ENCODE measurements at regions not wholly inside any gene's neighbourhood (a gene's known extent, or its start where the extent isn't known, plus 50 kb on each side); places are given as distances from the start of the nearest gene placed in this dataset.

GRCh38 chr6:170136541-170137175, 154.2 kb downstream of the DLL1 start:
- no peak for DNase-seq (ENCODE audit: extremely low read depth in 1 of 2, low read depth in 1 of 2)

DNA sequence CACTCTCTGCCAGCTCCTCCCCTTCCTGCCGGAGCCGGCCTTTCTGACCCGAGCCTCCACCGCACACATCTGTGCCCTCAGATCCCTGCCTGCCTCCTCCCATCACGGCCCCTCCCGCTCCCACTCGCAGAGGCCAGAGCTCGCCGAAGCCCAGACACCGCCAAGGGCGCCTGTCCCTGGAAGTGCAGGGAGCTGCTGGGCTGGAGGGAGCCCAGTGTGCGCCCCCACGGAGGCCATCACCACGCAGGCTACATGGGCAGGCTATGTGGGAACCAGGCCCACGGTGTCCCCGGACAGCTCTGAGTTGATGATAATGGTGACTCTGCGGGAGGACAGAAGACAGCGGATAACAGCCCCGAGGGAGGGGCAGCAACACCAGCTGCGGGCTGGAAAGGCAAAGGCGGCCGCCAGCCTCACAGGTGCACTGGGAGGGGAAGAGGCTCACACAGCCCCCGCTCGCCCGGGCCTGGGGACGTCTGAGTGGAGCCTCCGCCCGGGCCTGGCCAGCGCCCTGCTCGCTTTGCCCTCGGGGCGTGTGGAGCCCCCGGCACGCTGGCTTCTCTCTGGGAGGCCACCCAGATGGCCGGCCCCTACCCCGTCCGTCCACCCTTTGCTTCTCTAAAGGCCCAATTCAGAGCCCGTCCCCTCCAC, 154.9 kb downstream of the DLL1 start:
- DNase-seq (ENCODE audit: extremely low read depth in 1 of 2, low read depth in 1 of 2) = no peak

- DNase-seq (ENCODE audit: extremely low read depth in 1 of 2, low read depth in 1 of 2) = no peak
Observed at GRCh38 chr6:170135461-170135820, 155.4 kb downstream of the DLL1 start.

- no peak for DNase-seq (ENCODE audit: extremely low read depth in 1 of 2, low read depth in 1 of 2)
Observed at GRCh38 chr6:170134471-170135440, 156.1 kb downstream of the DLL1 start.

DNA sequence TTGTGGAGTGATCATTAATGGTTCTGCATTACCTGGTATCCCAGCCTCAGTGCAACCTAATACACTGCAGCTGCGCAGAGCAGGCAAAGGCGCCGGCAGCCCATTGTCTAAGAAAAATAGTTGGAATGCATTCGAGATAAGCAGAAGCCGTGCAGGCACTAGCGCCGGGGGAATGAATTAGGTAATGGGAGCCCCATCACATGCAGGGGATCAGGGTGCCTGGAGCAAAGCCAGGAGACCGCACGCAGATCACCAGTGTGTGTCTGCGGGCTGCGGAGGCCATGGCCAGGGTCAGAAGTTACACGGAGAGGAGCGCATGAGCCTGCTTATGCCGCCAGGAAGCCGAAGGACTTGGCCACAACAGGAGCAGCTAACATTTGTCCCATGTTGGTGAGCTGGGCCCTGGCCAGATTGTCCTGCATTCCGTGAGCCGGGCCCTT, 156.8 kb downstream of the DLL1 start:
- DNase-seq (ENCODE audit: extremely low read depth in 1 of 2, low read depth in 1 of 2) = no peak

DNA sequence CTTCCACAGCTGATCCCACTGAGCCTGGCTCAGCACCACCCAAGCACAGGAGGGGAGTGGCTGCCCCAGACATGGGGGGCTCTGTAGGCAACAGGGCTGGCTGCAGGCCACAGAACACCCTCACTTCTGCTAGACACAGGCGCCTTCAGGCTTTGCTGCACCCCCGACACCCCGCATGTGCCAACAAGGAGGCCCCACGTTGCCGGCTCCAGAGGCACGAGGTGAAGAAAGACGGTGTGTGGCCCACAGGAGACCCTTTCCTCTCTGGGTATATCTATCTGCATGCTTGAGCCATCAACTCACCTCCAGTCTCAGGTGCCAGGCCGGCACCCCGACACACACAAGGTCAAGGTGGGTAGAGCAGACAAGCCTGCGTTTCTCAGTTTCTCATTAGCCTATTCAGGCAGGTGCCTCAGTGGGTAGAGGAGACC, 158.3 kb downstream of the DLL1 start:
- no peak for DNase-seq (ENCODE audit: extremely low read depth in 1 of 2, low read depth in 1 of 2)

GRCh38 chr6:170132011-170132521, 158.8 kb downstream of the DLL1 start:
- no peak for DNase-seq (ENCODE audit: extremely low read depth in 1 of 2, low read depth in 1 of 2)

- DNase-seq (ENCODE audit: extremely low read depth in 1 of 2, low read depth in 1 of 2) = no peak
Observed at GRCh38 chr6:170131351-170131750, 159.5 kb downstream of the DLL1 start.

GRCh38 chr6:170130771-170131241, 160.1 kb downstream of the DLL1 start:
- no peak for DNase-seq (ENCODE audit: extremely low read depth in 1 of 2, low read depth in 1 of 2)

- no peak for DNase-seq (ENCODE audit: extremely low read depth in 1 of 2, low read depth in 1 of 2)
Observed at GRCh38 chr6:170130201-170130621, 160.7 kb downstream of the DLL1 start.

DNA sequence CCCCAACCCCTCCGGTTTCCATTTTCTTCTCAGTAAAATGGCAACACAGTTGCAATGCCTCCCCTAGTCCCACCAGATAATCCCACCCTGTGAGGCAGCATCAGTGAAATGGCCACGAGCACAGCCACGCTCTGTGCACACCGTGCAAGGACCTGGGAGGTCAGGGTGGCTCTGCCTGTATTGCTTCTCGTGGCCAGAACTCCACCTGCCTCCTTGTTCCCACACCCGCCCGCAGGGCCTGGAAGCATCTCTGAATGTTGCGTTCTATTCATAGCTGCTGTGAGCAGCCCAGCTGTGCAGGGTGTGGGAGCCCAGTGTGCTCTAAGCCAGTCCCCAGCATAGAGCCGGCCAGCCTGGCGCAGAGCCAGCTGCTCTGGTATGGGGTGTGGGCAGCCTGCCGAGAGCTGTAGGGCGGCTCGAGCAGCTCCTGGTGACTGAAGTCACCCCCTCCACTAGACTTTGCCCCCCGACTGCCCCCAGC, 161.1 kb downstream of the DLL1 start:
- no peak for DNase-seq (ENCODE audit: extremely low read depth in 1 of 2, low read depth in 1 of 2)

DNA sequence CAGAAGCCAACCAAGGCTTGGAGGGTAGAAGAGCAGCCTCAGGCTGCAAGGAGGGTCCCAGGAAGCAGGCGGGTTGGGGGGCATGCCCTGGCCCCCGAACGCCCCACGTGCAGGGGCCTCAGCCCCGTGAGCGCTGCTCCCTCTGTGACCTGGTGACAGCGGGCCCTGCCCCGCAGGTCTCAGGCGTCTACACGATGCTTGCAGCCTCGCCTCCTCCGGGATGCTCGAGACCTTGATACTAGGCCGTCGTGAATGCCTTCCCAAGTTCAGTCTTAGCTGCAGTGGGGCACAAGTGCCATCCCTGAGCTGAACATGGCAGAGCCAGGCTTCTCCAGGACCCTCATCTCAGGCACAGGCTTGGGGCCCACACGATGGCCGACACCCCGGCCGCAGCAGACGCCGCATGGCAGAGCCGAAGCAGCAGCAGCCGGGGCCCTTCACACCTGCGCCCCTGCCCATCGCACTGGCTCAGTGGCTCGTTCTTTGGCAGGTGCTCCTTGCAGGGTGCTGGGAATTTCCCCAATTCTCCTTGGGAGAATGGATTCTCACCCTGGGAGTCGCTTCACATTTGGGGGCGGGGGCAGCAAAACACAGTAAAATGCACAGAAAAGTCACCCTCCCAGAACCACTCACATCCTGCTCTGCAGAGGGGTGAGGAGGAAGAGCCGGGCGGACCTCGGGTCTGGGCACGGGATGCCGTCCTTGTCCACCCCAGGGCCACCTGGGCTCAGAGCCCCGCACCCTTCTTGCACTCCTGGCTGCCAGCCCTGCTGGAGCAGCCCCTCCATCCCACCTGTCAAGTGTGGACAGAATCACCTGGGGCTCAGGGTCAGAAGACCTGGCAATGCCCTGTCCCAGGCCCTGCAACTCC, 161.8 kb downstream of the DLL1 start:
- no peak for DNase-seq (ENCODE audit: extremely low read depth in 1 of 2, low read depth in 1 of 2)

GRCh38 chr6:170128346-170128745, 162.5 kb downstream of the DLL1 start:
- DNase-seq (ENCODE audit: extremely low read depth in 1 of 2, low read depth in 1 of 2) = no peak

DNA sequence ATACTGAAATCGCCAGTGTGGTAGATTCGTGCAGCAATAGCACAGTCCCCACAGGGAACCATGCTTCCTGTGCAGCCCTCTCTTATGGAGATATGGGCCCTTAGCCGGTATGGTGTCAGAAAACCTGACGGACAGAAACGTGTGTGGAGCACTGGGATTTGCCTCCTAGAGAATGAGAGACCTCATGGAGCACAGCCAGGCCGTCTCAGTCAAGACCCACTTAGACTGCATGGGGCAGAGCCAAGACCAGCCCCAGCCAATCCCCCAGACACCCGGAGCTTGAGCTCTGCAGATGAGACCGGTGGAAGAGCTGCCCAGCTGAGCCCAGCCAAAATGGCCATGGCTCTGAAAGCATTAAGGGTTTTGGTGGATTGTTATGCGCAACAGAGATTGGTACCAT, 163.7 kb downstream of the DLL1 start:
- DNase-seq (ENCODE audit: extremely low read depth in 1 of 2, low read depth in 1 of 2) = no peak

DNA sequence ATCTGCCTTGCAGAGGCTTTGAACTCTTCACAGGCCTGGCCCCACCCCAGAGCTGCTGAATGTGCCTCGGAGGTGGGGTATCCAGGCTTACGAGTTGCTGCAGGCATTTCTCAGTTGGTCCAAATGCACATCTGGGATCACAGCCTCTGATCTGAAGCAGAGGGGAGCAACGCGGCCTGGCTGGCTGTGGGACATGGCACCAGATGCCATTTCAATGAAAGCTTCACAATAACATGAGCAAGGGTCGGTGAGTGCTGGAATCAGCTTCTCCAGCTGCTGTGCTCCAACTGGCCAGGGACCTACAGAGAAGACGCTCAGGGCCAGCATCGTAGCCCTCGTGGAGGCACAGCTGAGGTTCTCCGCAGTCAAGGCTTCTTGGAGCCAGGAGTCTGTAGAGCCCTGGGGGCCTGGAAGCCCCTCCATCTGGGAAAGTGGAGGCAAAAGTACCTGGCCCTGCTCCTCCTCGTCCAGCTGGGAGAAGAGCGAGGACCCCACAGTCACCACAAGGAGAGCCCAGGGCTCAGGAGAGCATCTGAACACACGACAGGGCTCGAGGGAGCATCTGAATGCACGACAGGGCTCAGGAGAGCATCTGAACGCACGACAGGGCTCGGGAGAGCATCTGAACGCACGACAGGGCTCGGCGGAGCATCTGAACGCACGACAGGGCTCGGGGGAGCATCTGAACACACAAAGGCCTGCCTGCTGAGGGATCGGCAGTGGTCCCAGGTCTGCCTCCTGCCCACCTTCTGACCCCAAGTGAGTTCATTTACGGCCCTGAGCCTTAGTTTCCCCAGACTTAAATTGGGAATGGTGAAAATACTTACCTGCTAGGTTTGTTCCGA, 165.2 kb downstream of the DLL1 start:
- no peak for DNase-seq (ENCODE audit: extremely low read depth in 1 of 2, low read depth in 1 of 2)

DNA sequence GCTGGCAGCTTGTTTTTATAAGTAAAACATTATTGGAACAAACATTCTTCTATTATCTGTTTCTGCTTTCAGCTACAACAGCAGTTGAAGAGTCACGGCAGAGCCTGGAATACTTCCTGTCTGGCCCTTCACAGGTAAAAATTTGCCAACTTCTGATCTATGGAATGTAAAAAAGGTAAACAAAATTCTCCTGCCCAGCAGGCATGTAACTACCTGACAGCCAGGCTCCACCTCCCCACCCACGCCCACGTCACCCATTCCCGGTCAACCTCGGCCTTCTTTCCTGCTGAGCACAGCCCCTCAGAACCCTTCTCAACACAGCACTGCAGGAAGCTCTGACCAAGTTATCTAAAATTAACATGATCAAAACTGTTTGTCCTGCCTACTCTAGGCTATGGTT, 166.0 kb downstream of the DLL1 start:
- no peak for DNase-seq (ENCODE audit: extremely low read depth in 1 of 2, low read depth in 1 of 2)

DNA sequence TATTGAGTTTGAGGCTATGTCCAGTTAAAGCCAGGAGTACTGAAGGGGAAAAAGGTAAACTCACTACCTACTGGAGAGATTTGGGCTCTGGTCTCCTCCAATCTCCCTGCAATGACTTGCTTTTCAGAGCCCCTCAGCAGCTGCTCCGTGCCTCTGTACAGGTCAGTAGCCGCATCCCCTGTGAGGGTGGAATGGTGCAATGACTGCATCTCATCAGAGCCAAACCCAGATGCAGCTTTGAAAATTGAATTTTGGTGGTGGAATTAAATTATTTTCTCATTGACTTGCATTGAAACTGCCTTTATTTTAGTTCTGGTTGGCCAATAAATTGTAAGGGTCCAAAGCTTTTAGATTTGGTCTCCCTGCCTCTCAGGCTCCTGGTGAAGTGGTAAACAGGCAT, 166.7 kb downstream of the DLL1 start:
- DNase-seq (ENCODE audit: extremely low read depth in 1 of 2, low read depth in 1 of 2) = no peak

GRCh38 chr6:170122651-170123050, 168.2 kb downstream of the DLL1 start:
- DNase-seq (ENCODE audit: extremely low read depth in 1 of 2, low read depth in 1 of 2) = no peak

Measured in activated CD8-positive, alpha-beta memory T cell treated with anti-CD3 and anti-CD28 coated beads for 1 hour (primary cell).